Epithelial cell of esophagus (primary cell): ENCODE measurements at regions not wholly inside any gene's neighbourhood (a gene's known extent, or its start where the extent isn't known, plus 50 kb on each side); places are given as distances from the start of the nearest gene placed in this dataset.

Source experiments
- DNase-seq: peaks from one replicate; pipeline ENCODE4 v3.0.0; 2010; ENCODE audit warnings: low read depth
- H3K4me3 ChIP-seq: 2 replicates; pipeline ENCODE4 v1.5.1; 2011; ENCODE audit warnings: mild to moderate bottlenecking, low read length, control low read depth
- CTCF ChIP-seq: IDR thresholded peaks from 2 replicates; pipeline ENCODE4 v1.5.1; 2011; ENCODE audit warnings: low read depth, mild to moderate bottlenecking, low read length, control low read depth, inconsistent platforms; ENCODE audit not compliant: insufficient read depth; ENCODE audit errors: missing control alignments

GRCh38 chr16:80233097-80233835 lies 307.5 kb upstream of the DYNLRB2 start:
- no peak for DNase-seq
- no peak overlapping the region for H3K4me3 ChIP-seq

GRCh38 chr16:80231888-80232287 lies 308.9 kb upstream of the DYNLRB2 start:
- no peak for TF ChIP-seq CTCF
- no peak overlapping the region for H3K4me3 ChIP-seq
- peak; percentile 86 for DNase-seq

More at GRCh38 chr16:80233097-80233835, 307.5 kb upstream of the DYNLRB2 start:
- TF ChIP-seq CTCF, result no peak

GRCh38 chr16:80231121-80231520 lies 309.7 kb upstream of the DYNLRB2 start:
- DNase-seq, result peak; percentile 68
- no peak overlapping the region for H3K4me3 ChIP-seq
- TF ChIP-seq CTCF, result no peak

- no peak for DNase-seq
- TF ChIP-seq CTCF, result no peak
- H3K4me3 ChIP-seq, result no peak overlapping the region
Observed at GRCh38 chr16:80230328-80231120, 310.3 kb upstream of the DYNLRB2 start.

- DNase-seq, result no peak
- H3K4me3 ChIP-seq, result no peak overlapping the region
- no peak for TF ChIP-seq CTCF
Observed at GRCh38 chr16:80226499-80226898, 314.3 kb upstream of the DYNLRB2 start.

GRCh38 chr16:80210787-80211186 lies 330.0 kb upstream of the DYNLRB2 start:
- DNase-seq, result no peak
- H3K4me3 ChIP-seq, result no peak overlapping the region
- no peak for TF ChIP-seq CTCF

- TF ChIP-seq CTCF, result no peak
- H3K4me3 ChIP-seq, result no peak overlapping the region
- no peak for DNase-seq
Observed at GRCh38 chr16:80208743-80209142, 332.1 kb upstream of the DYNLRB2 start.
